Heart right ventricle (tissue), 16 donors: ENCODE measurements at regions not wholly inside any gene's neighbourhood (a gene's known extent, or its start where the extent isn't known, plus 50 kb on each side); places are given as distances from the start of the nearest gene placed in this dataset.

ENCODE experiments used
- ATAC-seq, 8 donors: fragments of 200-7000 bp; cut with Tn5 transposase; one replicate each; pipeline ENCODE4 v1.9.1; 2020; ENCODE audit warnings: mild to moderate bottlenecking in 8 of 8, moderate library complexity in 8 of 8, moderate number of reproducible peaks in 1 of 8
- DNase-seq, 2 donors: peaks; one replicate each; pipeline ENCODE4 v3.0.0-alpha.2; 2020
- H3K27ac ChIP-seq, 10 donors: fragments of 200-600 bp; sonication (generic) in 2 of 10; one replicate each; pipeline versions ENCODE4 v1.5.0 to v1.8.0; 2020 to 2022; ENCODE audit warnings: mild to moderate bottlenecking in 3 of 10
- H3K27me3 ChIP-seq, 7 donors: fragments of 200-600 bp; one replicate each; pipeline ENCODE4 v1.8.0; 2021 to 2022; ENCODE audit warnings: mild to moderate bottlenecking in 2 of 7
- H3K36me3 ChIP-seq, 9 donors: fragments of 200-600 bp; sonication (generic) in 1 of 9; one replicate each; pipeline versions ENCODE4 v1.5.0 to v1.8.0; 2020 to 2022; ENCODE audit warnings: mild to moderate bottlenecking in 2 of 9
- H3K4me1 ChIP-seq, 9 donors: fragments of 200-600 bp; sonication (generic) in 1 of 9; one replicate each; pipeline versions ENCODE4 v1.5.0 to v1.8.0; 2020 to 2022; ENCODE audit warnings: mild to moderate bottlenecking in 4 of 9
- H3K4me3 ChIP-seq, 10 donors: fragments of 200-600 bp; sonication (generic) in 2 of 10; one replicate each; pipeline versions ENCODE4 v1.5.0 to v1.8.0; 2020 to 2022; ENCODE audit warnings: mild to moderate bottlenecking in 7 of 10, moderate library complexity in 2 of 10
- H3K9me3 ChIP-seq, 11 donors: fragments of 200-600 bp in 10 of 11; sonication (generic) in 2 of 11; one replicate each; pipeline versions ENCODE4 v1.5.0 to v1.8.0; 2013 to 2022; ENCODE audit warnings: mild to moderate bottlenecking in 2 of 11, control low read depth in 1 of 11, moderate library complexity in 1 of 11
- CTCF ChIP-seq, 9 donors: fragments of 200-600 bp; sonication (generic) in 2 of 9; IDR thresholded peaks; one replicate each; pipeline versions ENCODE4 v1.5.0 to v1.8.0; 2021 to 2022; ENCODE audit warnings: antibody characterized with exemption in 9 of 9, mild to moderate bottlenecking in 5 of 9, moderate library complexity in 1 of 9
- WGBS, 2 donors: extraction: QIAGEN DNeasy Blood & Tissue Kit; methylation state at CpG; one replicate each; pipeline ENCODE4 v1.1.7; 2013; ENCODE audit warnings: inconsistent platforms in 1 of 2; 5-methylcytosine and 5-hydroxymethylcytosine counted together
- intact Hi-C, 10 donors: fragments of 100-400 bp; cut with DNase I; formaldehyde crosslinking; loops; one replicate each; pipeline versions ENCODE4 v1.11.1 to v1.14.2; 2022
- donor health status: Arrhythmogenic right ventricular cardiomyopathy.
- donor health status: ischemic (EF 13 %, LVEDD 7.1; RV severe dilation, severe dysfunction).
- donor health status: healthy with polysubstance abuse.
- donor health status: DM: no; HTN: yes; CAD: no.
- donor health status: DM: no; HTN: no; CAD: no.
- donor health status: ischemic (EF 25% LVEDD 6.9; RV normal size, moderate dysfunction).
- donor health status: ischemic (EF 25% LVEDD 5.7; RV mildly dilated, moderate dysfunction).
- donor health status: healthy.
- donor health status: DM: yes; HTN: yes; CAD: no.
- donor health status: Ischemic cardiomyopathy.
- donor health status: ischemic (EF 35%, LVEDD 5.7; RV mildly dilated, moderate dysfunction).
- donor health status: nonischemic (EF 11% LVEDD 7.7; RV severe dilation, severe dysfunction).
- donor health status: DM: yes; HTN: yes; CAD: no.
- donor health status: PGD.
- donor health status: ischemic (EF 29% LVEDD 5.4; RV normal size, mild dysfunction).
- donor health status: nonischemic (EF 23%, LVEDD 6.1; RV moderate dilation, normal function).

DNA sequence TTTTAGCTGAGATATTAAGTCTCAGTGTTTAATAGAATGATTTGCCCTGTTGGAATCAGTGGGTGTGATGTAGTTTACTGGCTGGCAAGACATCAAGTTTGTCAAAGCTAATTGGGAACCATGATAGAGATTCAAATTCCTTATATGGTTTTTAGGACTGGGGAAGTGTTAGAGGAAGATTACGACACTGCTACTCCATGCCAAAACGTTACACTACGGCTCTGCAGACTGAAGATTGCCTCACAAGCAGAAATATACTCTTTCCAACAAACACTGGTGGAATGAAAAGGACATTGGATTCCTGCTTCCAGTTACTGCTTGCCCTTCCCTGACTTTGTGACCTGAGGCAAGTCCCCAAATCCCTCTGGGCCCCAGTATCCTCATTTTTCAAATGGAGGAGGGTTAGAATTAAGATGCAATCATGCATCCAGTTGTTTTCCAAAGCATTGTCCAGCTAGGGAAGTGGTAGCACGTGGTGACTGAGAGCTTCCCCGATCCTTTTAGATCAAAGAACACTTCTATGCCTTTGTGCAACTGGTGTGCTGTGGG lies 147.6 kb downstream of the CDC42EP3 start:
- DNase-seq (peak in 1 of 2 donors; percentile 72), ATAC-seq (peak; percentile 93 to 98 (median 97))
- Histone ChIP-seq H3K36me3 (no peaks in the 10 kb centered on the region), H3K27ac (peak overlapping the region in 9 of 10 donors; percentile 3 to 85 (median 78)), H3K9me3 (no peaks in the 10 kb centered on the region), H3K4me3 (peak overlapping the region in 1 of 10 donors; percentile 4), H3K4me1 (peaks cover 4 to 39% (median 22%) of the 10 kb centered on the region in 9 donors), H3K27me3 (no peaks in the 10 kb centered on the region)
- intact Hi-C loops, result loop anchor here in 1 of 10 donors (10.0 kb wide), 2 partner anchors 109 to 291 kb away; no protein-coding TSS in a partner anchor
- 3 to 8% methylated on average over 5 of the region's 5 CpGs for WGBS, 2 donors
- no peak for TF ChIP-seq CTCF (IDR thresholded peaks at IDR 0.05)

DNA sequence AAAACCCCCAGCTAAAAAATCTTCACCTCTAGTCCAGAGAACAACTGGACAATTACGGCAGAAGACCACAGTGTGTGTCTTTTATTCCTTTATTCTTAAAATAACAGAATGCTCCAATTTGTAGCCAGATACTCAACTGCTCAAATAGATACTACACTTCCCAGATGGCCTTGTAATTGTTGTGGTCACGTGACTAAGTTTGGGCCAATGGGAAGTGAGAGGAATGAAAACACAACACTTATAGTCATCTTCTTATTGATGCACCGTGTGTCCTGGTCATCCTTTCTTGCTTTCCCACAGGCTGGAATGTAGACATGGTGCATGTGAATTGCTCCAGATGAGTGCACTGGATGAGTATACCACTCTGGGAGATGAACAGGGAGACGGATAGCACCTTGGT lies 145.1 kb downstream of the CDC42EP3 start:
- Histone ChIP-seq H3K4me3 (no peak overlapping the region), H3K9me3 (no peaks in the 10 kb centered on the region), H3K4me1 (peaks cover 4 to 39% (median 26%) of the 10 kb centered on the region in 9 donors), H3K36me3 (no peaks in the 10 kb centered on the region), H3K27ac (peak overlapping the region in 1 of 10 donors; percentile 85), H3K27me3 (no peaks in the 10 kb centered on the region)
- intact Hi-C loops, result loop anchor here in 2 of 10 donors (5.0 to 10.0 kb wide), 3 partner anchors 109 to 288 kb away; no protein-coding TSS in a partner anchor
- TF ChIP-seq CTCF (IDR thresholded peaks at IDR 0.05), result no peak
- no peak for ATAC-seq
- no peak for DNase-seq
- WGBS, 2 donors, result 66 to 72% methylated on average over 4 of the region's 4 CpGs

DNA sequence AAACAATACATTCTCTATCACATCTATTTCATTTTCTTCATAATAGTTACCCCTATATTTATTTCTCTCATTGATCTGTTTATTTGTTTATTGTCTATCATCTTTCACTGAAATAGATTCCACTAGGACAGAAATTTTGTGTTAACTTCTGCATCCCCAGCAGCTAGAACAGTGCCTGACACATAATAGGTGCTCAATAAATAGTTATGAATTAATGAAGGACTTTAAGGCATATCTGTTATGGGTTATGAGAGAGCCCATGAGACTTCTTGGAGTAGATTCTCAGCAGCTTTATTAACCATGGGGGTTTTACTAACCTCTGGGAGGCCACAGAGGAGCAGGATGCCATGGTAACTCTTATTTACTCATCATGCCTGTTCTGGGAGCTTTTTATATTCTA lies 144.6 kb downstream of the CDC42EP3 start:
- no peaks in the 10 kb centered on the region for H3K9me3 ChIP-seq
- H3K4me3 ChIP-seq, result no peak overlapping the region
- DNase-seq (no peak), ATAC-seq (no peak)
- TF ChIP-seq CTCF (IDR thresholded peaks at IDR 0.05), result no peak
- H3K4me1 ChIP-seq, result peaks cover 4 to 38% (median 26%) of the 10 kb centered on the region in 9 donors
- H3K27me3 ChIP-seq, result no peaks in the 10 kb centered on the region
- intact Hi-C loops, result loop anchor here in 2 of 10 donors (5.0 to 10.0 kb wide), 3 partner anchors 110 to 288 kb away; no protein-coding TSS in a partner anchor
- H3K27ac ChIP-seq, result peak overlapping the region in 1 of 10 donors; percentile 85
- H3K36me3 ChIP-seq, result no peaks in the 10 kb centered on the region

DNA sequence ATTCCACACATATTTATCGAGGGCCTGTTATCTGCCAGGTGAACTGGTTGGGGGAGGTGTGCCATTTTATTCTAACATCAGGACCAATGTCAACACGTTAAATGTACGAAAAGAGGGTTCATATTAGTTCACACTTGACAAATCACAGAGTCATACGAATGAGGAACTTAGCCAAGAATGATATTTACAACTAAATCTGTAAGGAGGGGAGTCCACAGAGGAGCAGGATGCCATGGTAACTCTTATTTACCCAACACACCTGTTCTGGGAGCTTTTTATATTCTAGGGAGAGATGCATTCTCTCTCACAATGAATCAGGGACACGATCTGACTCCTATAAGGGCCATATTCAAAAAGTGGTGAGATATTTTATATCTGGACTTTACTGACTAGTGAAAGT lies 144.1 kb downstream of the CDC42EP3 start:
- intact Hi-C loops, result loop anchor here in 2 of 10 donors (5.0 to 10.0 kb wide), 3 partner anchors 110 to 287 kb away; no protein-coding TSS in a partner anchor
- WGBS, 2 donors, result 52 to 54% methylated on average over 5 of the region's 5 CpGs
- Histone ChIP-seq H3K27me3 (no peaks in the 10 kb centered on the region), H3K4me1 (peaks cover 4 to 38% (median 26%) of the 10 kb centered on the region in 9 donors), H3K36me3 (no peaks in the 10 kb centered on the region), H3K27ac (peak overlapping the region in 1 of 10 donors; percentile 85), H3K4me3 (no peak overlapping the region), H3K9me3 (no peaks in the 10 kb centered on the region)
- no peak for TF ChIP-seq CTCF (IDR thresholded peaks at IDR 0.05)
- ATAC-seq (no peak), DNase-seq (no peak)
